HepG2 (cell line): ENCODE measurements at regions not wholly inside any gene's neighbourhood (a gene's known extent, or its start where the extent isn't known, plus 50 kb on each side); places are given as distances from the start of the nearest gene placed in this dataset.

Experiments used
- ATAC-seq: fragments of 200-7000 bp; cut with Tn5 transposase; 3 replicates; pipeline ENCODE4 v1.9.1; 2020; ENCODE audit warnings: mild to moderate bottlenecking, moderate library complexity
- BruUV-seq: library from RNA; stranded (reverse); fragments of 400-500 nt; replicated peaks from 2 replicates; lab custom pipeline; 2021; lab: Mats Ljungman, UMichigan
- CTCF ChIA-PET: fragments of 300-600 bp; formaldehyde crosslinking; extraction: SDS; loops from one replicate; lab custom pipeline; 2021; ENCODE audit warnings: low total read pairs, inconsistent platforms, low intra/inter-chr PET ratio; lab: Yijun Ruan, JAX
- POLR2A ChIA-PET: fragments of 350-600 bp; sonication (Branson Sonifier 250); formaldehyde crosslinking; loops from one replicate; lab custom pipeline; 2020; ENCODE audit warnings: antibody characterized with exemption, inconsistent platforms; lab: Yijun Ruan, JAX
- DNase-seq: peaks from one replicate; pipeline ENCODE4 v3.0.0-alpha.2; 2015; ENCODE audit warnings: low spot score
- FAIRE-seq: peaks from 3 replicates; lab custom pipeline; 2011; peaks lifted over from hg19 to GRCh38; lab: Jason Lieb, UNC
- H2AFZ ChIP-seq: one replicate; pipeline ENCODE4 v1.6.1; 2011; ENCODE audit warnings: low read length, inconsistent platforms
- H3K27ac ChIP-seq: fragments of 300-600 bp; 3 replicates; pipeline ENCODE4 v1.8.0; 2011; ENCODE audit warnings: mixed run types, mild to moderate bottlenecking, mixed read lengths, low read length, inconsistent platforms; ENCODE audit not compliant: insufficient read depth; ENCODE audit errors: extremely low read length
- H3K27me3 ChIP-seq, 2 experiments: fragments of 200-600 bp in 1 of 2; 2 replicates in 1 of 2; 3 replicates in 1 of 2; pipeline versions ENCODE4 v1.6.0 to v1.8.0; 2011; ENCODE audit warnings: low read length in 2 of 2, mild to moderate bottlenecking in 2 of 2, moderate library complexity in 2 of 2, inconsistent platforms in 1 of 2; ENCODE audit not compliant: insufficient read depth in 2 of 2, control insufficient read depth in 1 of 2
- H3K36me3 ChIP-seq, 2 experiments: fragments of 200-600 bp in 1 of 2; replicated peaks in 1 of 2; 2 replicates in 1 of 2; 3 replicates in 1 of 2; pipeline versions ENCODE4 v1.5.1 to v1.8.0; 2011; ENCODE audit warnings: low read length in 2 of 2, inconsistent platforms in 1 of 2; ENCODE audit not compliant: insufficient read depth in 2 of 2, control insufficient read depth in 1 of 2
- H3K4me1 ChIP-seq: 2 replicates; pipeline ENCODE4 v1.5.1; 2012; ENCODE audit warnings: low read length, inconsistent platforms; ENCODE audit not compliant: insufficient read depth
- H3K4me2 ChIP-seq: 2 replicates; pipeline ENCODE4 v1.6.0; 2011; ENCODE audit warnings: low read depth, low read length, inconsistent platforms
- H3K4me3 ChIP-seq, 3 experiments: fragments of 200-600 bp in 1 of 3; sonication (generic), shearing (Covaris generic) in 1 of 3; replicated peaks in 1 of 3; 2 replicates each; pipeline ENCODE4 v1.5.1; 2011 to 2016; ENCODE audit warnings: low read length in 3 of 3, inconsistent platforms in 2 of 3, low read depth in 2 of 3, mild to moderate bottlenecking in 2 of 3, control low read depth in 1 of 3, mixed read lengths in 1 of 3; ENCODE audit not compliant: insufficient read depth in 1 of 3
- H3K79me2 ChIP-seq: one replicate; pipeline ENCODE4 v1.6.1; 2011; ENCODE audit warnings: low read length, inconsistent platforms; ENCODE audit not compliant: insufficient read depth
- H3K9ac ChIP-seq: 2 replicates; pipeline ENCODE4 v1.6.0; 2011; ENCODE audit warnings: mild to moderate bottlenecking, low read depth, low read length, inconsistent platforms; ENCODE audit not compliant: insufficient read depth
- H3K9me3 ChIP-seq: 2 replicates; pipeline ENCODE4 v1.5.1; 2012; ENCODE audit warnings: mild to moderate bottlenecking, low read length
- H4K20me1 ChIP-seq: 2 replicates; pipeline ENCODE4 v1.6.0; 2011; ENCODE audit warnings: inconsistent platforms, mild to moderate bottlenecking, low read length, moderate library complexity; ENCODE audit not compliant: insufficient read depth
- ETV6 ChIP-seq: sonication (generic); formaldehyde crosslinking; conservative IDR thresholded peaks from 2 replicates; pipeline ENCODE4 v1.4.0; 2020; ENCODE audit warnings: missing genetic modification reagents
- GMEB1 ChIP-seq: sonication (generic); formaldehyde crosslinking; IDR thresholded peaks from 2 replicates; pipeline ENCODE4 v1.5.1; 2020; ENCODE audit warnings: missing genetic modification reagents, mild to moderate bottlenecking, borderline replicate concordance
- HHEX ChIP-seq: IDR thresholded peaks from 2 replicates; pipeline ENCODE4 v1.6.1; 2016; ENCODE audit warnings: control low read depth
- HNRNPH1 ChIP-seq: fragments of 200-400 bp; formaldehyde crosslinking; optimal IDR thresholded peaks from 2 replicates; pipeline ENCODE3; 2017; ENCODE audit warnings: mild to moderate bottlenecking, low read depth, low read length
- PCBP2 ChIP-seq: fragments of 200-400 bp; formaldehyde crosslinking; optimal IDR thresholded peaks from 2 replicates; pipeline ENCODE3; 2018; ENCODE audit warnings: low read length, low read depth; ENCODE audit not compliant: poor library complexity, severe bottlenecking
- THRA ChIP-seq: sonication (generic); formaldehyde crosslinking; IDR thresholded peaks from 2 replicates; pipeline ENCODE4 v1.4.0; 2020; ENCODE audit warnings: missing genetic modification reagents, borderline replicate concordance
- ZC3H4 ChIP-seq: sonication (generic); formaldehyde crosslinking; IDR thresholded peaks from 2 replicates; pipeline ENCODE4 v1.4.0; 2020; ENCODE audit warnings: missing genetic modification reagents, borderline replicate concordance
- ZNF3 ChIP-seq: IDR thresholded peaks from 2 replicates; pipeline ENCODE4 v1.7.0; 2017; ENCODE audit warnings: inconsistent platforms
- ZXDC ChIP-seq: sonication (generic); formaldehyde crosslinking; IDR thresholded peaks from 2 replicates; pipeline ENCODE4 v1.5.0; 2020; ENCODE audit warnings: mild to moderate bottlenecking, missing genetic modification reagents
- WGBS: methylation state at CpG from one replicate; pipeline ENCODE4 v1.1.6; 2017; ENCODE audit warnings: low lambda C conversion rate; 5-methylcytosine and 5-hydroxymethylcytosine counted together
- in situ Hi-C: cut with HindIII; loops from 2 replicates; pipeline ENCODE4 v1.10.0; 2017; ENCODE audit warnings: low pct_unique_long_range_greater_than_20kb; ENCODE audit not compliant: extremely low pct_ligation_motif_present
- intact Hi-C: fragments of 100-400 bp; cut with micrococcal nuclease; formaldehyde crosslinking; loops from one replicate; pipeline ENCODE4 v1.10.0; 2022; ENCODE audit not compliant: unreplicated experiment

- no peak for FAIRE-seq
- CTCF ChIA-PET = no interaction called here
Observed at GRCh38 chr6:91341473-91341872, 754.6 kb upstream of the MAP3K7 start.

More at GRCh38 chr6:91341473-91341872, 754.6 kb upstream of the MAP3K7 start:
- no peaks in the 10 kb centered on the region for H3K79me2 ChIP-seq
- no peaks in the 10 kb centered on the region for H4K20me1 ChIP-seq
- DNase-seq (no peak), ATAC-seq (no peak)
- H3K4me3 ChIP-seq = no peak overlapping the region
- H2AFZ ChIP-seq = no peak overlapping the region
- BruUV-seq = no TSS peak
- H3K9ac ChIP-seq = no peak overlapping the region
- POLR2A ChIA-PET = no interaction called here
- H3K4me2 ChIP-seq = no peak overlapping the region
- TF ChIP-seq HNRNPH1 (no peak), ETV6 (CRISPR knock-in tag) (no peak), ZNF3 (no peak), ZC3H4 (CRISPR knock-in tag) (no peak), HHEX (CRISPR knock-in tag) (no peak), THRA (no peak), ZXDC (CRISPR knock-in tag) (no peak), GMEB1 (CRISPR knock-in tag) (no peak), PCBP2 (no peak)
- in situ Hi-C loops = no loop called here
- no peaks in the 10 kb centered on the region for H3K4me1 ChIP-seq
- H3K27me3 ChIP-seq = no peaks in the 10 kb centered on the region
- no peaks in the 10 kb centered on the region for H3K36me3 ChIP-seq
- intact Hi-C loops = no loop called here
- no peak overlapping the region for H3K27ac ChIP-seq
- 0% methylated on average over 3 of the region's 3 CpGs for whole genome bisulfite sequencing
- no peaks in the 10 kb centered on the region for H3K9me3 ChIP-seq
